HG02798 (cell line): ENCODE measurements at regions not wholly inside any gene's neighbourhood (a gene's known extent, or its start where the extent isn't known, plus 50 kb on each side); places are given as distances from the start of the nearest gene placed in this dataset.
"Not testable (repeated sequence)": the region's sequence is repeated elsewhere in the genome, so short reads cannot be mapped to it uniquely, and the experiment has no call there.

ENCODE experiments used
- ATAC-seq: cut with Tn5 transposase; IDR thresholded peaks from one replicate; pipeline ENCODE4 v1.9.1; 2021; ENCODE audit warnings: mild to moderate bottlenecking; ENCODE audit not compliant: unreplicated experiment, poor library complexity

DNA sequence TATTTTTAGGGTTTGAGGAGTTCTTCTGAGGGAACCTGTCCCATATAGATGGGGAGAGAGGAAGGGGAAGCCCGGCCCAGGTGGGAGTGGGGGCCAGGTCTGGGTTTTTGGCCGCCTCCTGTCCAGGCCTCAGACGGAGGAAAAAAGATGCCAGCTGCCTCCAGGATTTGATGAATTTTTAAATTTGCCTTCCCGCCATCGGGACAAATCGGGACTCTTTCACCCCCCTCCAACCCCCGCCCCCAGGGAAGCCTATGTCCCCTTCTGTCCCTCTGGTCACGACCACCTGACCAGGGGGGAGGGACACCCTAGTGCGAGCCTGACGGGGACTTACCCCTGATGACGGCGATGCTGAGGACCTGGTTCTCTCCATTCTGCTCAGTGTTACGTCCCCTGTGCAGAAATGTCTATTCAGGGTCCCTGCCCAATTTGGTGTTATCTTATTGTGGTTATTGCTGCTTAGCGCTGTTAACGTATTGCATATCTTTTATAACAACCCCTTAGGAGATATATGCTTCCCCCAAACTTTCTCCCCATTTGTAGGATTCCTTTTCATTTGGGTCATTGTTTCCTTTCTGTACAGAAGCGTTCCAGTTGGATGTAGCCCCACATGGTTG lies 115.9 kb upstream of the GRK3 start:
- peak; percentile 29 for ATAC-seq

DNA sequence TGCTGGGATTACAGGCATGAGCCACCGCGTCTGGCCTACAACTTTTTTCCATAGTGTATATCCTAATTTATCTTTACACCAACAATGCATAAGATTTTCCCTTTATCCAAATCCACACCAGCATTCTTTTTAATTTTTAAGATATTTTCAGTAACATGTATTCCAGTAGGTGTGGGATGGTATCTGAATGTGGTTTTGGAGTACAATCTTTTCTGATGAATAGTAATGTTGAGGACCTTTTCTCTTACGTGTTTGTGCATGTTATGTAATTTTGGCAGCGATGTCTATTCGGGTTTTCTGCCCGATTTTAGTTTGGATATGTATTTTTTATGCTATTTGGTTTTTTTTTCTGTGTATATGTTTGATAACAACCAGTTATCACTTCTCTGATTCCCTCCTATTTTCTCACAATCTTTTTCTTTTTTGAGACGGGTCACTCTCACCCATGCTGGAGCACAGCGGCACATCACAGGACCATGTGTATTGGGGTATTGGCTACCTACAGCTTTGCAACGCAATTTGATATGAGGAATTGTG lies 114.6 kb upstream of the GRK3 start:
- ATAC-seq: no peak

DNA sequence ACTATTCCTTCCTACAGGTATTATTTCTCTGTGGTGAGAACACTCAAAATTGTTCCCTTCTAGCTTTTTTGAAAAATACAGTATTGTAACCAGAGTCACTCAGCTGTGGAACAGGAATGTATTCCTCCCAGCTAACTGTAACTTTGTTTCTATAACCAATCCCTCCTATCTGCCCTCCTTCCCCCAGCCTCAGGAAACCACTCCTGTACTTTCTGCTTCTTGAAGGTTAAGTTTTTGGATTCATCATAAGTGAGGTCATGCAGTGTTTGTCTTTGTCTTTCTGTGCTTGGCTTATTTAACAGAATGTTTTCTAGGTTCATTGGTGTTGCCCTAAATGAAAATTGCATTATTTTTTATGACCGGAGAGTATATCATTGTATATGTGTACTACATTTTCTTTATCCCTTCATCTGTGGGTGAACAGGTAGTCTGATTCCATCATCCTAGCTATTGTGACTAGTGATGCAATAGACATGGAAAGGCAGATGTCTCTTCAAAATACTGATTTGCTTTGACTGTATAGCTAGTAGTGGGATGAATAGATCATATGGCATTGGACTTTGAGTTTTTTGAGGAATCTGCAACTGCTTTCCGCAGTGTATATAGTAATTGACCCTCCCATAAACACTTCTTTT lies 112.9 kb upstream of the GRK3 start:
- no peak for ATAC-seq

DNA sequence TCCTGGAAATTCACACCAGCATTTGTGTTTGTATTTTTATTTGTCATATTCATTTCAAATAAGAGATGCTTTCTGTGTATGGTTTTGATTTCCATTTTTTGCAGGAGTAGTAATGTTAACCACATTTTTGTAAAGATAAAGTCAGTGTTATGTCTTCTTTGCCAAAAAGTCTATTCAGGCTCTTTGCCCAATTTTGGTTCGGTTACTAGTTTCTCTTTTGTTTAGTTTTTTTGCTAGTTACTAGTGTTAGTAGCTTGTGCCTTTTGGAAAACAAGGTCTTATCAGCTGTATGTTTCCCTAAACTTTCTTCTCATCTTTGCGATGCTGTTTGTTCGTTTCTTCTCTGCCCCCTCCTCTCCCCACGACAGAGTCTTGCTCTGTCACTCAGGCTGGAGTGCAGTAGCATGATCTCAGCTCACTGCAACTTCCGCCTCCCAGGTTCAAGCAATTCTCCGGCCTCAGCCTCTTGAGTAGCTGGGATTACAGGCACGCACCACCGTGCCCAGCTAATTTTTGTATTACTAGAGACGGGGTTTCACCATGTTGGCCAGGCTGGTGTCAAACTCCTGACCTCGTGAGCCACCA lies 112.3 kb upstream of the GRK3 start:
- no peak for ATAC-seq

DNA sequence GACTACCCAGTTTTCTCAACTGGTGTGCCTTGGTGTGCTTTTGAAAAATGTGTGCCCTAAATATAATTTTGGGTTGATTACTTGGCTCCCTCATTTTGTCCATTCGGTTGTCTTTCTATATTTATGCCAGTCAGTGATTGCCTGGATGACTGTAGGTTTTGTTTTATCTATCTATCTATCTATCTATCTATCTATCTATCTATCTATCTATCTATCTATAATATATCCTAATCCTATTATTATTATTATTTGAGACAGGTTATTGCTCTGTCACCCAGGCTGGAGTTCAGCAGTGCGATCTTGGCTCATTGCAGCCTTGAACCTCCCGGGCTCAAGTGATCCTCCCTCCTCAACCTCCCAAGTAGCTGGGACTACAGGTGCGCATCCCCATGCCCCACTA lies 111.4 kb upstream of the GRK3 start:
- no peak for ATAC-seq

DNA sequence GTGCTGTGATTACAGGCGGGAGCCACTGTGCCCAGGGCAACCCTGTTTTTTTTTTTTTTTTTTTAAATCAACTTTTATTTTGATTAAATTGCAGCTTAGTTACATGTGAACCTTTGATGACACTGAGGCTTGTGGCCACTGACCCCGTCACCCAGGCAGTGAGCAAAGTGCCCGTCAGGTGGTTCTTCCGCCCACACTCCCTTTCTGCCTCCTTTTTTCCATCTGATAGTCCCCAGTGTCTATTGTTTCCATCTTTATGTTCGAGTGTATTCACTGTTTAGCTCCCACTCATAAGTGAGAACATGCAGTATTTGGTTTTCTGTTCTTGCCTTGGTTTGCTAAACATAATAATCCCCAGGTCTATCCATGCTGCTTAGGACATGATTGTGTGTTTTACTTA lies 110.9 kb upstream of the GRK3 start:
- no peak for ATAC-seq

DNA sequence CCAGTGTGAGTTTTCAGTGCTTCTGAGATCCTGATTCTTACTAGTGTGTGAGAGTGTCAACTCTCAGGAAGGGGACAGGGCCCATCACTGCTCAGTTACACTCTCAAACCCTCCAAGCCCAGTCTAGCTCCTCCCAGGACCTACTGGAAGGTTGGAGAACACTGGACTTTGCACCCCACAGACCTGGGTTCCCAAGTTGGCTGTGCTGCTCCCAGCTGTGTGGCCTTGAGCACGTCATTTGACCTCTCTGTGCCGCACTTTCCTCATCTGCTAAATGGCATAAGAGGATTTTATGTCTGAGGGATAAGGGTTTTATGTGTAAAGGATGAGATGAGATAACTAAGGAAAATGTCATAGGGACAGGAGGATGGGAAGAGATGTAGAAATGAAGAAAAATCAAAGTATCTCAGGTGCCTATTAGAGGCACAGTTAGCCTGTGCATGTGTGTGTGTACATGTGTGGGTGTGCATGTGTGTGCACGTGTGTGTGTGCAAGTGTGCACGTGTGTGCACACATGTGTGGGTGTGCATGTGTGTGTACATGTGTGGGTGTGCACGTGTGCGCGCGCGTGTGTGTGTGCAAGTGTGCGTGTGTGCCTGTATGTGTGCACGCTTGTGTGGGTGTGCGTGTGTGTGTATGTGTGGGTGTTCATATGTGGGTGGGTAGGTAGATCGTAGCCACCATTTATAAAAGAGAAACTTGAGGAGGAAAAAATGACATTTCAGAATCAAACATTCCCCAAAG lies 108.0 kb upstream of the GRK3 start:
- ATAC-seq: not testable (repeated sequence)

DNA sequence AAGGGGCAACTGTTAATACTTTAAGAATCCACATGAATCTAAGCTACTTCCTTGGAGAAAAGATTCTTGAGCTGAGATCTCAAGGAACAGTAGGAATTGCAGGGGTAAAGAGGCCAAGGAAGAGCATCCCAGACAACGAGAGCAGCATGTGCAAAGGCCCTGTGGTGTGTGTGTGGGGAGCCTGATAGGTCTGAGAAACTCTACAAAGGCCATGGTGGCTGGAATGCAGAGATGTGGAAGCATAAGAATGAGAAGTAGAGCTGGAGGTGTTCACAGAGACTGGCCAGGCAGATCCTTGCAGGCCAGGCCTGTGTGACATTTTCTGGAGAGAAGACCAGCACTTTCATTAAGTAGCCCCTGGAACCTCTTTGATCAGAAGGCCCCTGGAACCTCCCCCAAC lies 105.8 kb upstream of the GRK3 start:
- not testable (repeated sequence) for ATAC-seq

DNA sequence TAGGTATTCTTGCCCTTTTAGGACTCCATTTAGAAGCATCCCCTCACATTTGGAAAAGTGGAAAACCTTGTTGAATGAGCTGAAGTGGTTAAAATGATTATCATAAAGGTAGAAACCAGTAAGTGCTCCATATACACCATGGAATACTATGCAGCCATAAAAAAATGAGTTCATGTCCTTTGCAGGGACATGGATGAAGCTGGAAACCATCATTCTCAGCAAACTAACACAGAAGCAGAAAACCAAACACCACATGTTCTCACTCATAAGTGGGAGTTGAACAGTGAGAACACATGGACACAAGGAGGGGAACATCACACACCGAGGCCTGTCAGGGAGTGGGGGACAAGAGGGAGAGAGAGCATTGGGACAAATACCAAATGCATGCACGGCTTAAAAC lies 103.8 kb upstream of the GRK3 start:
- ATAC-seq: not testable (repeated sequence)

DNA sequence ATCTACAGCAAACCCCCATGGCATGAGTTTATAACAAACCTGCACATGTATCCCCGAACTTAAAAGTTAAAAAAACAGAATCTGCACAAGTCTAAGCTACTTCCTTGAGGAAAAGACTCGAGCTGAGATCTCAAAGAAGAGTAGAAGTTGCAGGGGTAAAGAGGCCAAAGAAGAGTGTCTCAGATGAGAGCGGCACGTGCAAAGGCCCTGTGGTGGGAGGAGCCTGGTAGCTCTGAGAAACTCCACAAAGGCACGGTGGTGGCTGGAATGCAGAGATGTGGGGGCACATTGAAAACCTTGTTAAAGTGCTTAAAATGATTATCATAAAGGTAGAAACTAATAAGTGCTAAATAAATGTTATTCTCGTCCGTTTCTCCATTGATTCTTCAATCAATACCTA lies 103.2 kb upstream of the GRK3 start:
- no peak for ATAC-seq

DNA sequence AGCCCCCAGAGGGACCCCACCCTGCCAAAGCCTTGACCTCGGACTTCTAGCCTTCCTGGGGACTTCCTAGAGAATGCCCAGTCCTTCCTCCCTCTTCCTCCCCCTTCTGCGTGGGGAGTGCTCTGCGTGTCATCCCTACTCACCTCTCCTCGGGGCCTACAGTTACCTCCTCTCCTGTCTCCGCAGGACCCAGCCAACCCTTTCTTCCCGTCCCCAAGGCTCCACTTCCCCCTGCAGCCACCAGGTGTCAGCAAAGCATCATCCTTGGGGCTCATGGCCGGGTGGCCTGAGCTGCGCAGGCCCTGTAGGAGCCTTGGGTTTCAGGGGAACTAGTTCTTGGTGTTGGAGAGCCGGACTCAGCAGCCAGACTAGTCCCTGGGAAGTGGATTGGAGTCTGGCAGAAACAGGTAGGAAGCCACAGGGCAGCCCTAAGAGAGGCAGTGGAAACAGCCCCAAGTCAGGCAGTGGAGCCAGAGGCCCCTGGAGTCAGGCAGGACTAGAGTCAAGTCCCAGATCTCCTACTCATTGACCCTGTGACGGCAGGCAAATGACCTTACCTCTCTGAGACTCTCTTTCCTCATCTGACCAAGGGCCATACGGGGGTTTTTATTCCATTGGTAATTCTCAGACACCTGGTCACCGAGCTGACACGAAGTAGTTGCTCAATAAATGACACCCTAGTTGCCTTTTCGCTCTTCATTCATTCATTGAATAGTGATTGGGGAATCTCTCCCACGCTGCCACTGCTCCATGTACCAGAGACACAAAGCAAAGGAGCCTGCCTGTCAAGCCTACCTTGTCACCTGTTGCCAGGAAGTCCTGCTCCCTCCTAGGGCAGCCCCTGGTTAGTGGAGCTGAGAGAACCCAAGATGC lies 101.8 kb upstream of the GRK3 start:
- peak; percentile 72 for ATAC-seq

DNA sequence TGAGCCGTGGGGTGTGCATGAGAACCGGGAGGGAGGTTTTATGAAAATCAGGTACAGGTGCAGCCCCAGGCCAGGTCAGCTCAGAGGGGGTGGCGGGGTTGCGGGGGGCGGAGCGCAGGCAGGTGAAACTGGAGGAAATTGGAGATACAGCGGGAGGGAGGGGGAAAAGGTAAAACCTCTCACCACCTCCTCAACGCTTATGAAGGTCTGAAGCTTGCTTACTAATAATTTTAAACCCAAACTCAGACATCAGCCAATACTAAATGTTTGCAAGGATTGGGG lies 101.2 kb upstream of the GRK3 start:
- ATAC-seq: not testable (repeated sequence)

DNA sequence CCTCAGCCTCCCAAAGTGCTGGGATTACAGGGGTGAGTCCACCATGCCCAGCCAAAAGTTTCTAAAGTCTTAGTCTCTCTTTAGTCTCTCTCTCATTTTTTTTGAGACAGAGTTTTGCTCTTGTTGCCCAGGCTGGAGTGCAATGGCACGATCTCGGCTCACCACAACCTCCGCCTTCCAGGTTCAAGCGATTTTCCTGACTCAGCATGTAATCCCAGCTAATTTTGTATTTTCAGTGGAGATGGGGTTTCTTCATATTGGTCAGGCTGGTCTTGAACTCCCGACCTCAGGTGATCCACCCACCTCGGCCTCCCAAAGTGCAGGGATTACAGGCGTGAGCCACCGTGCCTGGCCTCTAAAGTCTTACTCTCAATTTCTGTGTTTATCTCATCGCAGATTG lies 100.1 kb upstream of the GRK3 start:
- not testable (repeated sequence) for ATAC-seq

DNA sequence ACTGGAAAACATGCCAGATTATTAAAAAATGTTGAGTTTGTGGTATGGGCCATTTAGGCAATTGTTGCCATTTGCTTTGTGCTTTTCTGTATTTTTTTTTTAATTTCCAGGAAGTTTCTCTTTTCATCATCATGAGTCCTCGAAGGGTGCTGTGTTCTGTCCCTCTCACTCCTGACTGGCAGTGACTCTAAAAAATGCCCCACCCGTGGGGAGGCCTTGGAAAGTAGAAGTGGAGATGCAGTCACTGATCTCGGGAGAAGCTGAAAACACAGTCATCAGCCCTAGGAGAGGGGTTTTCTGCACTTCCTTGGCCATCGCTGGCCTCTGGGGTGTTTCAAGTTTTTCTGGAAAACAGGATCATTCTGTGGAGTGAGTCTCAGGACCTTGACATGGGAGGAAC lies 98.5 kb upstream of the GRK3 start:
- ATAC-seq: no peak

DNA sequence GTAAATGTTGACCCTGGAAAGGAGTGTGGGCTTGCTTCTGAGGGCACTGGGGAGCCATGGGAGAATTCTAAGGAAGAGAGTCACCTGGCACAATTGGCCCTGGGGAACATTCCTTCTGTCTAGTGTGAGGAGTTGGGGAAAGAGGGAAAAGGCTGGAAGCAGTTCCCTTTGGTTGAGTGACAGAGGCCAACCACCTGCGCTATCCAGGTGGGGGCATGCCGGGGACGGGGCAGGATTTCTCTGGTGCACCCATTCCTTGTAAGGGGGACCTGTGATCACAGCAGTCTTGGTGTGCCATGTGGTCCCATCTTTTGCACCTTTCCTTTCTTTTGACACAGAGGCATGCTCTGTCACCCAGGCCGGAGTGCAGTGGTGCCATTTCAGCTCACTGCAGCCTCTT lies 92.1 kb upstream of the GRK3 start:
- no peak for ATAC-seq

DNA sequence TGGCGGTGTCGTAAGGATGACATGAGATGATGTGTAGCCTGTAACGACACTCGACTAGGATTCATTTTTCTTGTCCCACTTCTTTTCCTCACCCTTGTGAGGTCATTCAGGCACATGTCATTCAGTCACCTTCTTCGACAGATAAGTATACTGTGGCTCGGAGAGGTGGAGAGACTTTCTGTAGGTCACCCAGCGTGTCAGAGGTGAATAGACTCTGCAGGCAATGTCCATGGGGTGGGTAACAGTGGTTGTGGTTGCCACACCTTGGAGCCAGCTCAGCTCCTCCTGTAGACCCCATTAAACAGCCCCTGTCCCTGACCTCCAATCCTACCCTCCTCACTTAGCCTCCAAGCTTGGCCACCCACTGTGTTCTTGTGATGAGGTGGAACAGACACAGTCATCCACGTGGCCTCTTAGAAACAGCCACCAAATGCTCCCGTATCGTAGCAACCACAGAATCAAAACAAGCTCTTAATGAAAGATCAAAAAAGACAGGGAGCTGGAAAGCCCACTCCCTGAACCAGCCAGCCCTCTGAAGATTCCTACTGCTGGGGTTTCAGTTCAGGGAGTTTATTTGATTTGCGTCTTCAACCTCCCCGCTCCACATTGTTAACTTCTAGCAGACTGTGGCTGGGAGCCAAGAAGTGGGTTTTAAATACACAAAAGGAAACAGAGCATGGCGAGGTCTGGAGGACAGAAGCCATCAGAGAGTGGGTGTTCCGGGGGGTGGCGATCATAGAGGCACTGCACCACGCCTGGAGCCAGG lies 89.0 kb upstream of the GRK3 start:
- ATAC-seq: no peak

DNA sequence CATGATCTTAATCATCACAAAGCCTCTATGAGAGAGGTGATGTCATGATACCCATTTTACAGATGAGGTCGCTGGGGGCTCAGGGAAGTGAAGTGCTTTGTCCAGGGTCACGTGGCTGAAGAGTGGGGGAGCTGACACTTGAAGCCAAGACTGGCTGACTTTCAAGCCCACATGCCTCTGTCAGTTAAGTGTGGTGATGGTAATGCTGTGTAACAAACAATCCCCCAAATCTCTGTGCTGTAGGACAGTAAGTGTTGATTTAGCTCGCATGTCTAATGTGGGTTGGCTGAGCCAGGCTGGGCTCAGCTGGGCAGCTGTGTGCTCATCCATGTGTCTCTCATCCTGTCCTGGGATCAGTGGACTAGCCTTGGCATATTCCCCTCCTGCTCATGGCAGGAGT lies 87.1 kb upstream of the GRK3 start:
- no peak for ATAC-seq

DNA sequence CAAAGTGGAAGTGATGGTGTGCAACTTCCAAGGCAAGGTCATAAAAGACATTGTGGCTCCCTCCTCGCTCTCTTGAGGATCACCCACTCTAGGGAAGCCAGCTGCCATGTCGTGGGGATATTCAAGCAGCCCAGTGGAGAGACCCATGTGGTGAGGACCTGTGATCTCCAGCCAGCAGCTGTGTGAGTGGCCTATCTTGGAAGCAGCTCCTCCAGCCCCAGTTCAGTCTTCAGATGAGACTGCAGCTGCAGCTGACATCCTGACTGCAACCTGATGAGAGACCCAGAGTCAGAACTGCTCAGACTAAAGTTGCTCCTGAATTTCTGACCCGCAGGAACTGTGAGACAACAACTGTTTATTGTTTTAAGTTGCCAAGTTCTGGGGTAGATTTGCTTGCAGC lies 86.4 kb upstream of the GRK3 start:
- ATAC-seq: no peak

DNA sequence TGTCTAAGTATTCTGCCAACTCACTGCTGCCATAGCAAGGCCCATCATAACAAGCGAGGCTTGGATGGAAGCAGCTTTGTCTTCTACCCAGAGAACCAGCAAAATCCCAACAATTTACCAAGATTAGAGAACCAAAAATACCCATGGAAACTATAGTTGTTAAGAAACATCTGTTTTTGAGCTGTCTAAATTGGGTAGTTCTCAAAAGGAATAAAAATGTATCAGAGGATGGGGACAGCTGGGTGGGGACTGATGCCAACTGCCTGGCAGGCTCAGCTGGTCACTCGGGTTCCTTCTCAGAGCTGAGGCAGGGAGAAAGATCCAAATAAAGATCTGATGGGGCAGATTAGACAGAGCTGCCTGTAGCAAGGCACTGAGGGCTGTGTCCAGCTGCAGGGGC lies 85.9 kb upstream of the GRK3 start:
- ATAC-seq: no peak

DNA sequence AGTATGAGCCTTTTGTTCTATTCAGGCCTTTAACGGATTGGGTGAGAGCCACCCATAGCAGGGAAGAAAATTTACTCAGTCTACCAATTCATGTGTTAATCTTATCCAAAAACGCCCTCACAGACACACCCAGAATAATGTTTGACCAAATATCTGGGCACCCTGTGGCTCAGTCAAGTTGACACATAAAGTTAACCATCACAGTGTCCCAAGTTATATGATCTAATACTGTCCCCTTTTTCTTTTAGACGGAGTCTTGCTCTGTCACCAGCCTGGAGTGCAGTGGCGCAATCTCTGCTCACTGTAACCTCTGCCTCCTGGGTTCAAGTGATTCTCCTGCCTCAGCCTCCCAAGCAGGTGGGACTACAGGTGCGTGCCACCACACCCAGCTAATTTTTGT lies 83.6 kb upstream of the GRK3 start:
- not testable (repeated sequence) for ATAC-seq
